Peyer's patch (tissue), 4 donors: ENCODE measurements at regions not wholly inside any gene's neighbourhood (a gene's known extent, or its start where the extent isn't known, plus 50 kb on each side); places are given as distances from the start of the nearest gene placed in this dataset.

Experiments
- POLR2A ChIP-seq, 2 donors: fragments of 450-650 bp; IDR thresholded peaks; one replicate each; pipeline ENCODE4 v1.5.1; 2017; ENCODE audit warnings: antibody characterized with exemption in 2 of 2, mild to moderate bottlenecking in 2 of 2, moderate library complexity in 2 of 2
- TF ChIP-seq, protein P1 (sequence below), 6 experiments: fragments of 450-650 bp in 4 of 6; fragments of 200-600 bp in 2 of 6; sonication (generic) in 1 of 6; IDR thresholded peaks; one replicate each; pipeline ENCODE4 v1.5.1; 2017 to 2019; ENCODE audit warnings: antibody characterized with exemption in 6 of 6, mild to moderate bottlenecking in 3 of 6, moderate library complexity in 1 of 6

DNA sequence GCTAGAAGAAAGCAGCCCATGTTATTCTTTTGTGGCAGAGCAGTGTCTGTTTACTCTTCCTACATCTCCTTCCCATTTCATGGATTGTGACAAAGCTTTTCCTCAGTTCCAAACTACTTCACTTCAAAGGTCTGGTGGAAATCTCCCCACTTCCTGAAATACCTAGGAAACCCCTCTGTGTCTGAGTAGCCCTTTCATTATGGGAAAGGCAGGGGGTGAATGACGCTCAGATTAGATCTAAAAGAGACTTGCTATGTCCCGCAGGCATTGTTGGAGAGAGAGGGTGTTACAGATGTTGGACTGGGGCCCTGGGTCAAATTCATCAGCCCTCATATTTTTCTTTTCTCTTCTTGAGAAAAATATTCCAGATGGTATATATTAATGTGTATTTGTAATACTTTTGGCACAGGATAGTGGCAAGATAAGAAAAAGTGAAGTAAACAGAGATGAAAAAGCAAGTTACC, 675.0 kb downstream of the IRS1 start:
- TF ChIP-seq POLR2A (IDR thresholded peaks at IDR 0.05): no peak
- TF ChIP-seq, protein P1, sequence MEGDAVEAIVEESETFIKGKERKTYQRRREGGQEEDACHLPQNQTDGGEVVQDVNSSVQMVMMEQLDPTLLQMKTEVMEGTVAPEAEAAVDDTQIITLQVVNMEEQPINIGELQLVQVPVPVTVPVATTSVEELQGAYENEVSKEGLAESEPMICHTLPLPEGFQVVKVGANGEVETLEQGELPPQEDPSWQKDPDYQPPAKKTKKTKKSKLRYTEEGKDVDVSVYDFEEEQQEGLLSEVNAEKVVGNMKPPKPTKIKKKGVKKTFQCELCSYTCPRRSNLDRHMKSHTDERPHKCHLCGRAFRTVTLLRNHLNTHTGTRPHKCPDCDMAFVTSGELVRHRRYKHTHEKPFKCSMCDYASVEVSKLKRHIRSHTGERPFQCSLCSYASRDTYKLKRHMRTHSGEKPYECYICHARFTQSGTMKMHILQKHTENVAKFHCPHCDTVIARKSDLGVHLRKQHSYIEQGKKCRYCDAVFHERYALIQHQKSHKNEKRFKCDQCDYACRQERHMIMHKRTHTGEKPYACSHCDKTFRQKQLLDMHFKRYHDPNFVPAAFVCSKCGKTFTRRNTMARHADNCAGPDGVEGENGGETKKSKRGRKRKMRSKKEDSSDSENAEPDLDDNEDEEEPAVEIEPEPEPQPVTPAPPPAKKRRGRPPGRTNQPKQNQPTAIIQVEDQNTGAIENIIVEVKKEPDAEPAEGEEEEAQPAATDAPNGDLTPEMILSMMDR (IDR thresholded peaks at IDR 0.05): no peak
